IMR-90 (cell line): ENCODE measurements at regions not wholly inside any gene's neighbourhood (a gene's known extent, or its start where the extent isn't known, plus 50 kb on each side); places are given as distances from the start of the nearest gene placed in this dataset.

Experiments
- ATAC-seq: fragments of 200-7000 bp; cut with Tn5 transposase; 2 replicates; pipeline ENCODE4 v1.9.1; 2020; ENCODE audit warnings: low read depth, mild to moderate bottlenecking, moderate library complexity
- BruUV-seq: library from RNA; stranded (reverse); fragments of 400-500 nt; replicated peaks from 2 replicates; lab custom pipeline; 2021; lab: Mats Ljungman, UMichigan
- CTCF ChIA-PET: fragments of 300-600 bp; formaldehyde crosslinking; extraction: SDS; loops from one replicate; lab custom pipeline; 2021; ENCODE audit warnings: antibody characterized with exemption; lab: Yijun Ruan, JAX
- POLR2A ChIA-PET: fragments of 300-600 bp; sonication (Branson Sonifier 250); formaldehyde crosslinking; loops from one replicate; lab custom pipeline; 2022; ENCODE audit warnings: antibody characterized with exemption; ENCODE audit not compliant: unreplicated experiment; lab: Charles Lee
- DNase-seq: peaks from one replicate; pipeline ENCODE4 v3.0.0; 2013
- H2AFZ ChIP-seq: replicated peaks from 2 replicates; pipeline ENCODE3; 2013; ENCODE audit warnings: low read length, mild to moderate bottlenecking; ENCODE audit not compliant: poor library complexity
- H2AK5ac ChIP-seq: 2 replicates; pipeline ENCODE4 v1.6.1; 2013; ENCODE audit warnings: low read depth, low read length, inconsistent platforms
- H2AK9ac ChIP-seq: replicated peaks from 2 replicates; pipeline ENCODE3; 2013; ENCODE audit warnings: mild to moderate bottlenecking, low read depth, low read length, moderate library complexity; ENCODE audit not compliant: poor library complexity
- H2BK120ac ChIP-seq: 2 replicates; pipeline ENCODE4 v1.6.1; 2013; ENCODE audit warnings: low read depth, low read length, inconsistent platforms
- H2BK15ac ChIP-seq: 3 replicates; pipeline ENCODE4 v1.6.1; 2013; ENCODE audit warnings: low read depth, low read length, inconsistent platforms
- H2BK20ac ChIP-seq: 2 replicates; pipeline ENCODE4 v1.6.1; 2013; ENCODE audit warnings: low read depth, mild to moderate bottlenecking, inconsistent platforms, low read length, moderate library complexity
- H2BK5ac ChIP-seq: 2 replicates; pipeline ENCODE4 v1.6.1; 2013; ENCODE audit warnings: mild to moderate bottlenecking, low read depth, low read length, inconsistent platforms; ENCODE audit not compliant: poor library complexity, severe bottlenecking
- H3K14ac ChIP-seq: replicated peaks from 2 replicates; pipeline ENCODE4 v1.6.1; 2013; ENCODE audit warnings: low read depth, low read length, inconsistent platforms
- H3K18ac ChIP-seq: 2 replicates; pipeline ENCODE4 v1.6.1; 2013; ENCODE audit warnings: low read depth, low read length, control low read depth
- H3K23ac ChIP-seq: 2 replicates; pipeline ENCODE4 v1.6.1; 2013; ENCODE audit warnings: low read depth, low read length, inconsistent platforms
- H3K27ac ChIP-seq: 2 replicates; pipeline ENCODE4 v1.5.1; 2013; ENCODE audit warnings: mild to moderate bottlenecking, control low read depth, low read length; ENCODE audit not compliant: insufficient read depth
- H3K27me3 ChIP-seq: 2 replicates; pipeline ENCODE4 v1.6.1; 2013; ENCODE audit warnings: low read length; ENCODE audit not compliant: control insufficient read depth, insufficient read depth
- H3K36me3 ChIP-seq: 2 replicates; pipeline ENCODE4 v1.6.1; 2013; ENCODE audit warnings: low read length, mixed read lengths; ENCODE audit not compliant: control insufficient read depth, insufficient read depth
- H3K4ac ChIP-seq: 2 replicates; pipeline ENCODE4 v1.6.1; 2013; ENCODE audit warnings: low read depth, low read length, inconsistent platforms
- H3K4me1 ChIP-seq: 2 replicates; pipeline ENCODE4 v1.6.1; 2013; ENCODE audit warnings: low read length, mixed read lengths; ENCODE audit not compliant: control insufficient read depth, insufficient read depth
- H3K4me2 ChIP-seq: 2 replicates; pipeline ENCODE4 v1.6.1; 2013; ENCODE audit warnings: low read depth, mild to moderate bottlenecking, control low read depth, low read length, moderate library complexity
- H3K4me3 ChIP-seq: 2 replicates; pipeline ENCODE4 v1.5.1; 2013; ENCODE audit warnings: low read depth, mild to moderate bottlenecking, control low read depth, low read length, moderate library complexity; ENCODE audit not compliant: insufficient read depth
- H3K56ac ChIP-seq: 2 replicates; pipeline ENCODE4 v1.6.1; 2013; ENCODE audit warnings: low read length, inconsistent platforms; ENCODE audit not compliant: insufficient read depth; ENCODE audit errors: extremely low read depth
- H3K79me1 ChIP-seq, 2 experiments: 2 replicates each; pipeline ENCODE4 v1.6.1; 2013; ENCODE audit warnings: low read length in 2 of 2, inconsistent platforms in 1 of 2, low read depth in 1 of 2
- H3K9ac ChIP-seq: 2 replicates; pipeline ENCODE4 v1.6.1; 2013; ENCODE audit warnings: low read depth, low read length, control low read depth
- H3K9me1 ChIP-seq: 2 replicates; pipeline ENCODE4 v1.6.1; 2013; ENCODE audit warnings: low read length, inconsistent platforms; ENCODE audit not compliant: insufficient read depth
- H3K9me3 ChIP-seq: 2 replicates; pipeline ENCODE4 v1.6.1; 2013; ENCODE audit warnings: low read length; ENCODE audit not compliant: control insufficient read depth, insufficient read depth
- H4K20me1 ChIP-seq: 2 replicates; pipeline ENCODE4 v1.6.1; 2013; ENCODE audit warnings: low read length, inconsistent platforms; ENCODE audit not compliant: insufficient read depth
- H4K5ac ChIP-seq: 2 replicates; pipeline ENCODE4 v1.6.1; 2013; ENCODE audit warnings: mild to moderate bottlenecking, low read depth, low read length, control low read depth
- H4K8ac ChIP-seq, 2 experiments: 2 replicates each; pipeline ENCODE4 v1.6.1; 2013; ENCODE audit warnings: low read depth in 2 of 2, low read length in 2 of 2, control low read depth in 1 of 2, inconsistent platforms in 1 of 2
- H4K91ac ChIP-seq: 2 replicates; pipeline ENCODE4 v1.6.1; 2013; ENCODE audit warnings: low read depth, low read length, inconsistent platforms; ENCODE audit not compliant: insufficient read depth
- CEBPB ChIP-seq: IDR thresholded peaks from 2 replicates; pipeline ENCODE4 v1.6.1; 2012; ENCODE audit warnings: low read depth, low read length, improper control_type of control experiment
- MXI1 ChIP-seq: IDR thresholded peaks from 2 replicates; pipeline ENCODE4 v1.6.1; 2012; ENCODE audit warnings: low read depth, mild to moderate bottlenecking, low read length, moderate library complexity, borderline replicate concordance
- dilution Hi-C: fragments of 300-500 bp; cut with HindIII; formaldehyde crosslinking; loops from one replicate; pipeline ENCODE4 v1.14.3; 2018; ENCODE audit warnings: low sequenced_read_pairs; ENCODE audit not compliant: unreplicated experiment
- in situ Hi-C: fragments of 300-500 bp; cut with MboI; formaldehyde crosslinking; loops from 3 replicates; pipeline ENCODE4 v1.14.3; 2019; ENCODE audit warnings: low sequenced_read_pairs, inconsistent platforms, mixed read lengths
- intact Hi-C: fragments of 100-400 bp; cut with micrococcal nuclease; formaldehyde crosslinking; loops from 2 replicates; pipeline ENCODE4 v1.10.0; 2022

GRCh38 chr4:164021947-164022346 lies 527.5 kb downstream of the TMA16 start:
- Histone ChIP-seq H3K18ac (no peak overlapping the region), H2BK20ac (no peak overlapping the region), H3K9me3 (peaks cover 10% of the 10 kb centered on the region), H3K56ac (no peak overlapping the region), H2AK5ac (no peak overlapping the region), H2AFZ (no peak overlapping the region), H3K4me1 (no peaks in the 10 kb centered on the region), H3K9ac (no peak overlapping the region), H2BK5ac (no peak overlapping the region), H4K91ac (no peak overlapping the region), H3K9me1 (no peaks in the 10 kb centered on the region), H3K27me3 (no peaks in the 10 kb centered on the region), H3K27ac (no peak overlapping the region), H2AK9ac (no peak overlapping the region), H4K8ac (no peak overlapping the region), H3K4me2 (no peak overlapping the region), H2BK120ac (no peak overlapping the region), H3K4me3 (no peak overlapping the region), H4K5ac (no peak overlapping the region), H2BK15ac (no peak overlapping the region), H3K23ac (no peak overlapping the region), H3K4ac (no peak overlapping the region), H3K14ac (no peak overlapping the region), H3K36me3 (no peaks in the 10 kb centered on the region), H3K79me1 (no peaks in the 10 kb centered on the region), H4K20me1 (no peaks in the 10 kb centered on the region)
- CTCF ChIA-PET = no interaction called here
- POLR2A ChIA-PET = no interaction called here
- in situ Hi-C loops = no loop called here
- dilution Hi-C loops = no loop called here
- no peak for TF ChIP-seq MXI1
- TF ChIP-seq CEBPB = peak; percentile 65; the same call in 1 of the 2 replicates
- DNase-seq (no peak), ATAC-seq (no peak)
- BruUV-seq = no TSS peak
- intact Hi-C loops = no loop called here
